T-helper 1 cell treated with Interleukin-12 subunit alpha and Interleukin-12 subunit beta and Interleukin-4 antibody, amounts not matched to agents 30 ng/mL and 1 ng/mL, for 36 hours (primary cell): ENCODE measurements at regions not wholly inside any gene's neighbourhood (a gene's known extent, or its start where the extent isn't known, plus 50 kb on each side); places are given as distances from the start of the nearest gene placed in this dataset.
"Not testable (repeated sequence)": the region's sequence is repeated elsewhere in the genome, so short reads cannot be mapped to it uniquely, and the experiment has no call there.

Experiments
- intact Hi-C: fragments of 100-400 bp; cut with micrococcal nuclease; formaldehyde crosslinking; loops from one replicate; pipeline ENCODE4 v1.15.1; 2024

DNA sequence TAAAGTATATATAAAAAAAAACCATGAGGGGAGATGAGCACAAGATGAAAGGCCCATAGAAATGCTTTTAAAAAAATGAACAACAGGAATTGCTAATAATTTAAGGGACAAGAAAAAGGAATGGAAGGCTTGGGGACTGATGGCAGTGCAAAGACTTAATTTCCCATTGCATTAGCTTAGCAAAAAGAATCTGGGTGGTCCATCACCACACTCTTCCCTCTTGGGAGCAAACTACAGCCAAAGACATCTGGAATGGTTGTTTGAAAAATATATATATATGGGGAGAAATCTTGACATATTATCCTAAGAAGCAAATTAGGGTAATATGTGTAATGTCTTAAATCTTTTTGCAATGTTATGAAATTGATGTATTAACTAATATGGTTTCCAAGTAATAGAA, 727.1 kb downstream of the METTL15 start:
- intact Hi-C loops: no loop called here

DNA sequence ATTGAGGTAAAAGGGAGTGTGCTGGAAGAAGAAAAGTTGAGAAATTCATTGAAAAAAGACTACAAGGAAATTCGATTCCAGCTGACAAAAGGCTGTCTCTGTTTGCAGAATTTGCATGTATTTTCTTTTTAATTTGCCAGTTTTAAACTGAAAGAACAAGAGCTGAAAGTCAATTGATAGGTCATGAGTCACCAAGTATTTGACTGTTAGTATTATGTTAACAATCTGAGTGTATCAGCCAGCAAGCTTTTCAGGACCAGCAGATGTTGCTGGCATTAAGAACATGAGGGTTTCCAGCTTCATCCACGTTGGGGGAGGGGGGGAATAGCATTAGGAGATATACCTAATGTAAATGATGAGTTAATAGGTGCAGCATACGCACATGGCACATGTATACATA, 726.7 kb downstream of the METTL15 start:
- intact Hi-C loops: no loop called here

- intact Hi-C loops: no loop called here
These were observed 725.5 kb downstream of the METTL15 start for GRCh38 chr11:28833670-28834069.

DNA sequence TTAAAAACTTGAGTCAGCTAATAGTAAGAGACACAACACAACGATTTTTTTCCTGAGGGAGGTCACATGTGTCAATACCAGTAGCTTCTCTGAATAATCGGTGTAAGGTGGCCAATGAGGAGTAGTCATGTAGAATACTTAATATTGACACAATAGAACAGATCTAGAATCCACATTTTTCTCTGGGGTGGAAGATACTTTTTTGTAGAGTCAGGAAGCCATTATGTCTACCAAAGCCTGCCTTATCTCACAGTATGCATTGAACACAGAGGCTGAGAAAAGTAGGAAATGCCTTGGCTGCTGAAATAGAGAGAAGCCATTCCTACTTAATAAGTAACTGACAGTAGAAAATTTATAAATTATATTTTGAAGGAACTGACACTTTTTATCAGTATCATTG, 725.0 kb downstream of the METTL15 start:
- intact Hi-C loops: no loop called here

GRCh38 chr11:28826807-28827206, 718.6 kb downstream of the METTL15 start:
- intact Hi-C loops: no loop called here

DNA sequence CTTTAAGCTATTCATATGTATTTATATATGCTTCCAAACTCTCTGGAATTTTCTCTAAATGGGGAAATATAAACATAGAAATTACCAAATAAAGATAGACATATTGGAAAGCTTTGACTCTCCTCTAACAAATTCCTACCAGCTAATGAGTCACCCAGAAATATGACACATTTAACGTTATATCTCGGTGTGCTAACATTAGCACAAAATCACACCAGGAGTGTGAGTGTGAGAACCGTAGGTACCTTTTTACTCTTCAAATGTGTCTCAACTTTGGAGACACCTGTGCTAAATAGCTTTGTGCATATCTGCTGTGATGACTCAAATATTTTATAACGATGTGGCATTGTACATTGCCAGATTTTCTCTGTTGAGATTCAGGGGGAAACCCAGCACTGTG, 714.4 kb downstream of the METTL15 start:
- intact Hi-C loops: no loop called here

- intact Hi-C loops: no loop called here
These were observed 712.3 kb downstream of the METTL15 start for GRCh38 chr11:28820296-28820989.

GRCh38 chr11:28819741-28820140, 711.6 kb downstream of the METTL15 start:
- intact Hi-C loops: no loop called here

DNA sequence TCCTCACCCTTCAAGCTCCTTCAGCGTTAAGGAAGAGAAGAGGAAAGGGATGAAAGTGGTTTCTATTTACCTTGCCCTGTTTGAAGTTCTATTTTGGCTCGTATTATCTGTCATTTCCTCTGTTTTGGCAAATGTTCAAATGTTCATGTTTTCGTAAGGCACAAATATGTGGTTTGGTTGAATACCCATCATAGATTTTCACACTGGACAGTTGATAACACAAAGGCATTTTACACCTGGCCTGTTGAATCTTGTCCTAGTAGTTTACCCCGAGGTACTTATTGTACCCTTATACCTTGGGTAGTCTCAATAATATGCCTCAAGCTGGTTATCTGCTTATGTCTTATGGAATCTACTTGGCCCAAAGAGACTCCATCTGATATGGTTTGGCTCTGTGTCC, 706.9 kb downstream of the METTL15 start:
- intact Hi-C loops: no loop called here

GRCh38 chr11:28808771-28809170, 700.6 kb downstream of the METTL15 start:
- intact Hi-C loops: no loop called here

GRCh38 chr11:28799316-28799715, 691.1 kb downstream of the METTL15 start:
- intact Hi-C loops: no loop called here

GRCh38 chr11:28798286-28798685, 690.1 kb downstream of the METTL15 start:
- intact Hi-C loops: no loop called here

DNA sequence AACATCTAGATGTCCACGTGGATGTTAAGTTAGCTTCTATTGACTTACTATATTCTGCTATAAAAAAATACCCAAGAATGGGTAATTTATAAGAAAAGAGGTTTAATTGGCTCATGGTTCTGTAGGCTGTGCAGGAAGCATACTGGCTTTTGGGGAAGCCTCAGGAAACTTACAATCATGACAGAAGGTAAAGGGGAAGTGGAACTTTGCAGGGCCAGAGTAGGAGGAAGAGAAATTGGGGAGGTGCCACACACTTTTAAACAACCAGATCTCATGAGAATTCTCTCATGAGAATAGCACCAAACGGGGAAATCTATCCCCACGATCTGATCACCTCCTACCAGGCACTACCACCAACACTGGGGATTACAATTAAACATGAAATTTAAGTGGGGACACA, 689.3 kb downstream of the METTL15 start:
- intact Hi-C loops: no loop called here

DNA sequence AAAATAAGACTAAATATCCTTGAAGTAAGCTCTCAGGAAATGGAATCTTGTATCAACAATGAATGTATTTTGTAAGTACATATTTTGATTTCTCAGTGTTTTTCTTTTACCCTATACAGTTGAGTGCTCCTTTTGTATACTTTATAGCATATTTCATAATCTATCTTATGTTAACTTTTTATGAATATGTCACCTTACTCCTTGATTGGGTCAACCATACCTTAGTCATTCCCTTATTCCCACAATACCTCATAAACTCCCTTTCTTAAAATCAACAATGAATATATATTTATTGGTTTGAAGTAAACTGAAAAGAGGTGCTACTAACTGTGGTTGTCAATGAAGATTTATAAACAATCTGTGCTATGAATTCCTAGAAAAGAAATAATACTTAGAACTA, 686.2 kb downstream of the METTL15 start:
- intact Hi-C loops: no loop called here

GRCh38 chr11:28793282-28793738, 685.1 kb downstream of the METTL15 start:
- intact Hi-C loops: no loop called here

DNA sequence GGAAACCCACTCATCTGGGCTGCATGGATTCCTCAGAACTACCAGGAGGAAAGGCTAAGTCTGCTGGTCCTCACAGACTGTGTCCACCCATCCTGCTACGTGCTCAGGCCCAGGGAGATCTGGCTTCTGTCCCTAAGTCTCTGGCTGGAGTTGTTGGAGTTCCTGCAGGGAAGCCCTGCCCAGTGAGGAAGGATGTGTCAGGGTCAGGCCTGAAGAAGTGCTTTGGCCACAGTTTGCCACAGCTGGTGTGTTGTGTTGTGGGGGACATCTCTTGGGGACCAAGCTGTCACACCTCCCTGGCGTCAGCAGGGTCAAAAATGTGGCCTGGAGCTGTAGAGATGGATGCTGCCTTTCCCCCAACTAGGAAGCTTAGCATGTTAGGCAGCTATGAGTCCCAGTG, 684.7 kb downstream of the METTL15 start:
- intact Hi-C loops: no loop called here

GRCh38 chr11:28787897-28788296, 679.7 kb downstream of the METTL15 start:
- intact Hi-C loops: not testable (repeated sequence)

DNA sequence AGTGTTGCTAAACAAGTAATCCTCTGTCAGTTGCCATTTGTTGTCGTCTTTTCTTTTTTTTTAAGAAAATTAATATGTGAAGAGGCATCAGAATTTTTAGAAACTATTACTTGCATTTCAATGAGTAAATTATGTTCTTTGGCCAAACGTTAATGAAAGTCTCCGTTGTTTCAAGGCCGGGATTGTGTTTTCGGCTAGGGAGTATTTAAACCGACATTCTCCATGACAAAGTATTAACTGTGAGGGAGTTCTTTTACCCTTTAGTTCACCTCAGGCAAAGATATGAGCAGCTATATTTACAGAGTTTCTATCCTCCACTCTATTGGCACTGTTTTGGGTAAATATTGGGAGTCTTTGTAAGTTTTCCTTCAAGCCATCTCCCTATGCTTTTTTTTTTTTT, 668.9 kb downstream of the METTL15 start:
- intact Hi-C loops: no loop called here

GRCh38 chr11:28773606-28774005, 665.4 kb downstream of the METTL15 start:
- intact Hi-C loops: no loop called here

DNA sequence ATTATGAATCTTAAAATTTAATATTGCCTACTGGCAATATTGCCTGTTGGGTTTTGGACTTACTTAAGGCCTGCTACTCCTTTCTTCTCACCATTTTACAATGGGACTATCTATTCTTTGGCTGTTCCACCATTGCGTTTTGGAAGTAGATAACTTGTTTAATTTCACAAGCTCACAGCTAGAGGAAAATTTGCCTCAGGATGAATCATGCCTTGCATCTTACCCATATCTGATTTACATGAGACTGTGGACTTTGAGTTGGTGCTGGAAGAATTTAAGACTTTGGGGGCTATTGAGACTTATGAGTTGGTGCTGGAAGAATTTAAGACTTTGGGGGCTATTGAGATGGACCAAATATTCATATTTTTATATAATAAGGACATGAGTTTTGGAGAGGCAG, 662.6 kb downstream of the METTL15 start:
- intact Hi-C loops: no loop called here

DNA sequence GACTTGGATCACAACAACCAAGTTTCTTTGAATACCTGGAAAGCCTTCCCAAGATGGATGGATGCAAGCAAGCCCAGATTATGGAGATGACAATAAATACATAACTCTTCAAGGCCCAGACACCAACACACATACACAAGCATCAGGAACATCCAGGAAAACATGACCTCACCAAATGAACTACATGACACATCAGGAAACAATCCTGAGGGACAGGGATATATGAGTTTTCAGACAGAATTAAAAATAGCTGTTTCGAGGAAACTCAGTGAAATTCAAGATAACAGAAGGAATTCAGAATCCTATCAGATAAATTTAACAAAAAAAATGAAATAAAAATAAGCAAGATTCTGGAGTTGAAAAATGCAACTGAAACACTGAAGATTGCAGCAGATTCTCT, 659.4 kb downstream of the METTL15 start:
- intact Hi-C loops: no loop called here

DNA sequence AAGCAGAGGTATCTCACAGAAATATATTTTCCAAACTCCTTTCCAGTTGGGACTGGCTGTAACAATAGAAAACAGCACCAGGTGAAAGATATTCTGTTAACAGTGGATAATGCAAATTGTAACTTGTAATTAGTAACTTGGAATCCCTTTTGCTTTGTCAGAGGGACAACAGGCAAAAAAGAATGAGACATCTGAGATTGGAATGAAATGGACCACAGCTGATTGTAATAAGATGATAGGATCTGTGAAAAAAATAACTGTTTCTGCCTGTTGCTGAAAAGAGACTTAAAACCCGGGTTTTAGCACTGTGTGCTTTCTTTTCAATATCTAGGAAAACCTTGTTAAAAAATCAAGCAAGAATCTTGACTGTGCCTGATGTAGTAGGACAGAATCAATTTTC, 655.7 kb downstream of the METTL15 start:
- intact Hi-C loops: no loop called here

GRCh38 chr11:28763151-28763550, 655.0 kb downstream of the METTL15 start:
- intact Hi-C loops: no loop called here
